ENCODE measurements at regions not wholly inside any gene's neighbourhood (a gene's known extent, or its start where the extent isn't known, plus 50 kb on each side); places are given as distances from the start of the nearest gene placed in this dataset.

- TF ChIP-seq CTCF (conservative IDR thresholded peaks at IDR 0.05; ENCODE audit: low read depth, low read length) (no peak), EZH2 (IDR thresholded peaks at IDR 0.05; ENCODE audit: low read length, unreplicated experiment) (no peak), EZH2phosphoT487 (IDR thresholded peaks at IDR 0.05; ENCODE audit: borderline replicate concordance, low read length) (no peak)
These were observed 339.7 kb upstream of the CLINT1 start for GRCh38 chr5:158198636-158199035.

All from PC-3 (cell line).